Lower lobe of right lung (tissue), 2 donors: ENCODE measurements at regions not wholly inside any gene's neighbourhood (a gene's known extent, or its start where the extent isn't known, plus 50 kb on each side); places are given as distances from the start of the nearest gene placed in this dataset.
"Not testable (repeated sequence)": the region's sequence is repeated elsewhere in the genome, so short reads cannot be mapped to it uniquely, and the experiment has no call there.

ENCODE experiments used
- ATAC-seq, 2 donors: fragments of 200-7000 bp; cut with Tn5 transposase; one replicate each; pipeline ENCODE4 v1.9.1; 2020 to 2022; ENCODE audit warnings: mild to moderate bottlenecking in 2 of 2, moderate library complexity in 2 of 2
- DNase-seq: peaks from one replicate; pipeline ENCODE4 v3.0.0-alpha.2; 2020
- H3K27ac ChIP-seq: fragments of 200-600 bp; one replicate; pipeline ENCODE4 v1.8.0; 2022
- H3K27me3 ChIP-seq: fragments of 200-600 bp; one replicate; pipeline ENCODE4 v1.8.0; 2022; ENCODE audit warnings: low read depth
- H3K36me3 ChIP-seq: fragments of 200-600 bp; one replicate; pipeline ENCODE4 v1.8.0; 2022; ENCODE audit warnings: mild to moderate bottlenecking
- H3K4me1 ChIP-seq: fragments of 200-600 bp; one replicate; pipeline ENCODE4 v1.8.0; 2022
- H3K4me3 ChIP-seq: fragments of 200-600 bp; one replicate; pipeline ENCODE4 v1.8.0; 2022; ENCODE audit warnings: mild to moderate bottlenecking
- H3K9me3 ChIP-seq: fragments of 200-600 bp; one replicate; pipeline ENCODE4 v1.8.0; 2022
- CTCF ChIP-seq: fragments of 200-600 bp; IDR thresholded peaks from one replicate; pipeline ENCODE4 v1.8.0; 2022; ENCODE audit warnings: antibody characterized with exemption, mild to moderate bottlenecking
- intact Hi-C: fragments of 100-400 bp; cut with DNase I; formaldehyde crosslinking; loops from one replicate; pipeline ENCODE4 v1.11.0; 2022
- donor health status: DM: no; HTN: yes; CAD: no; lungs with severe emphysema.

DNA sequence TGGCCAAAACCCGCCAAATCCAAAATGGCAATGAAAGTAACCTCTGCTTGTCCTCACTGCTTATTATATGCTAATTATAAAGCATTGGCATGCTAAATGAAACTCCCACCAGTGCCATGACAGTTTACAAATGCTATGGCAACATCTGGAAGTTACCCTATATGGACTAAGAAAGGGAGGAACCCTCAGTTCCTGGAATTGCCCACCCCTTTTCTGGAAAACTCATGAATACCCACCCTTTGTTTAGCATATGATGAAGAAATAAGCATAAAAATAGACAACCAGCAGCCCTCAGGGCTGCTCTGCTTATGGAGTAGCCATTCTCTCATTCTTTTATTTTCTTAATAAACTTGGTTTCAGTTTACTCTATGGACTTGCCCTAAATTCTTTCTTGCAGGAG is 269.8 kb downstream of the OLFM4 start:
- ATAC-seq (no peak), DNase-seq (no peak)
- Histone ChIP-seq H3K27me3 (no peaks in the 10 kb centered on the region), H3K4me1 (no peaks in the 10 kb centered on the region), H3K9me3 (no peaks in the 10 kb centered on the region), H3K36me3 (no peaks in the 10 kb centered on the region), H3K4me3 (no peak overlapping the region), H3K27ac (no peak overlapping the region)
- no peak for TF ChIP-seq CTCF
- intact Hi-C loops, result no loop called here

GRCh38 chr13:53301449-53301848 is 272.8 kb downstream of the OLFM4 start:
- no peaks in the 10 kb centered on the region for H3K9me3 ChIP-seq
- ATAC-seq (no peak), DNase-seq (no peak)
- no peaks in the 10 kb centered on the region for H3K4me1 ChIP-seq
- no peak overlapping the region for H3K4me3 ChIP-seq
- no peaks in the 10 kb centered on the region for H3K36me3 ChIP-seq
- TF ChIP-seq CTCF, result no peak
- no peak overlapping the region for H3K27ac ChIP-seq
- intact Hi-C loops, result no loop called here
- H3K27me3 ChIP-seq, result no peaks in the 10 kb centered on the region

DNA sequence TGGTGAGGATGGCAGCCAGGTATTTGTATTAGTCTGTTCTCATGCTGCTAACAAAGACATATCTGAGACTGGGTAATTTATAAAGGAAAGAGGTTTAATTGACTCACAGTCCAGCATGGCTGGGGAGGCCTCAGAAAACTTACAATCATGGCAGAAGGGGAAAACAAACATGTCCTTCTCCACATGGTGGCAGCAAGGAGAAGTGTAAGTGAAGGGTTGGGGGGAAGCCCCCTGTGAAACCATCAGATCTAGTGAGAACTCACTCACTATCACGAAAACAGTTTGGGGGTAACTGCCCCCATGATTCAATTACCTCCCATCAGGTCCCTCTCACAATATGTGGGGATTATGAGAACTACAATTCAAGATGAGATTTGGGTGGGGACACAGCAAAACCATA is 276.8 kb downstream of the OLFM4 start:
- H3K27ac ChIP-seq, ATAC-seq, H3K4me1 ChIP-seq, DNase-seq, H3K27me3 ChIP-seq, H3K36me3 ChIP-seq, H3K4me3 ChIP-seq, H3K9me3 ChIP-seq, intact Hi-C loops: not testable (repeated sequence)

DNA sequence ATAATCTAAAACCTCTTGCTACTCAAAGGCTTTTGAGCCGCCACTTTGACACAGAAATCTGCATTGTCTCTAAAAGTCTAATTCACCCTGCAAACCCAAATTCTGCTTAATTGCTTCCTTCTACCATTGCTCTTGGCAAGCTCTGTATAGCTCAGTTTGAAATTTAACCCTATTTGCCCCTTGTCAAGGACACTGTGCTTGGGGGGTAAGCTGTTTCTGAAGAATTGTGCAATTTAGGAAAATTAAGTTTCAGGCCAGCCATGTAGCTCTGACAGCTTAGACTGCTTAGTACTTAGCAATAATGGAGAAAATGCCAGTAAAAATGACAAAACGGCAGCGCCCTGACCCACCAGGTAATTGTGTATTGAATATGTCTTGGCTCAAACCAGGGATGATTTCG is 282.2 kb downstream of the OLFM4 start:
- DNase-seq, result no peak

GRCh38 chr13:53311561-53311960 is 282.9 kb downstream of the OLFM4 start:
- no peaks in the 10 kb centered on the region for H3K27me3 ChIP-seq
- no peak overlapping the region for H3K27ac ChIP-seq
- no peak for ATAC-seq
- no peaks in the 10 kb centered on the region for H3K36me3 ChIP-seq
- H3K4me1 ChIP-seq, result no peaks in the 10 kb centered on the region
- no peaks in the 10 kb centered on the region for H3K9me3 ChIP-seq
- TF ChIP-seq CTCF, result no peak
- H3K4me3 ChIP-seq, result no peak overlapping the region
- DNase-seq, result no peak
- intact Hi-C loops, result no loop called here

More for the DNA sequence above, 282.2 kb downstream of the OLFM4 start:
- no peak for ATAC-seq
- Histone ChIP-seq H3K27ac (no peak overlapping the region), H3K27me3 (no peaks in the 10 kb centered on the region), H3K36me3 (no peaks in the 10 kb centered on the region), H3K9me3 (no peaks in the 10 kb centered on the region), H3K4me1 (no peaks in the 10 kb centered on the region), H3K4me3 (no peak overlapping the region)
- no peak for TF ChIP-seq CTCF
- intact Hi-C loops, result no loop called here

- TF ChIP-seq CTCF, result no peak
- no peaks in the 10 kb centered on the region for H3K27me3 ChIP-seq
- H3K27ac ChIP-seq, result no peak overlapping the region
- intact Hi-C loops, result no loop called here
- H3K9me3 ChIP-seq, result no peaks in the 10 kb centered on the region
- no peaks in the 10 kb centered on the region for H3K4me1 ChIP-seq
- H3K4me3 ChIP-seq, result no peak overlapping the region
- DNase-seq (no peak), ATAC-seq (no peak)
- no peaks in the 10 kb centered on the region for H3K36me3 ChIP-seq
These were observed 292.7 kb downstream of the OLFM4 start for GRCh38 chr13:53321296-53321801.
